ENCODE measurements at regions not wholly inside any gene's neighbourhood (a gene's known extent, or its start where the extent isn't known, plus 50 kb on each side); places are given as distances from the start of the nearest gene placed in this dataset.
"Not testable (repeated sequence)": the region's sequence is repeated elsewhere in the genome, so short reads cannot be mapped to it uniquely, and the experiment has no call there.

DNA sequence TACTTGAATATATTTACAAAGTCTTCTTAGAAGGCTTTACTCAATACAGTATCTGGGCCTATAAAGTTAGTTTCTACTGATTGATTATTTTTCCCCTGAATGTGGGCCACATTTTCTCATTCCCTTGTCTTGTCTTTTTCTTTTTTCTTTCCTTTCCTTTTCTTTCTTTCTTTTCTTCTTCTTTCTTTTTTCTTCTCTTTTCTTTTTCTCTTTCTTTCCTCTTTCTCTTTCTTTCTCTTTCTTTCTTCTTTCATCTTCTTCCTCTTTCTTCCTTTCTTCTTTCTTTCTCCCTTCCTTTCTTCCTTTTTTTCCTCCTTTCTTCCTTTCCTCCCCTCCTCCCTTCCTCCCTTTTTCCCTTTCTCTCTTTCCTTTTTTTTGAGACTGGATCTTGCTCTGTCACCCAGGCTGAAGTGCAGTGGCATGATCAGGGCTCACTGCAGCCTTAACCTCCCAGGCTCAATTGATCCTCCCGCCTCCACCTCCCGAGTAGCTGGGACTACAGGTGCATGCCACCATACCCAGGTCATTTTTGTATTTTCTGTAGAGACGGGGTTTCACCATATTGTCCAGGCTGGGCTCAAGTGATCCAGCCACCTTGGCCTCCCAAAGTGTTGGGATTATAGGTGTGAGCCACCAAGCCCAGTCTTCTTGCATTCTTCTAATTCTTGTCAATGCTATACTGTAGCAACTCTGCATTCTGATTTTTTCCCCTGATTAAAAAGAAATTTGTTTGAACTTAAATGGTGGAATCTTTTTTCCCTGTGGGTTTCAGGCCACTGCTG, 133.1 kb upstream of the FBXO11 start:
- Histone ChIP-seq H3K4me3 (ENCODE audit: low read length in 2 of 2) (no peak overlapping the region), H3K36me3 (ENCODE audit: control insufficient read depth in 2 of 2, insufficient read depth in 2 of 2, low read length in 2 of 2) (no peaks in the 10 kb centered on the region), H3K27ac (ENCODE audit: low read depth in 2 of 2, low read length in 2 of 2) (no peak overlapping the region), H3K27me3 (ENCODE audit: control insufficient read depth in 2 of 2, insufficient read depth in 2 of 2, low read length in 2 of 2) (no peaks in the 10 kb centered on the region), H3K4me1 (ENCODE audit: control insufficient read depth in 2 of 2, insufficient read depth in 2 of 2, low read length in 2 of 2) (no peaks in the 10 kb centered on the region), H3K9me3 (ENCODE audit: control insufficient read depth in 2 of 2, low read length in 2 of 2) (no peaks in the 10 kb centered on the region), H3K9ac (ENCODE audit: low read depth in 1 of 2, low read length in 2 of 2) (no peak overlapping the region)

DNA sequence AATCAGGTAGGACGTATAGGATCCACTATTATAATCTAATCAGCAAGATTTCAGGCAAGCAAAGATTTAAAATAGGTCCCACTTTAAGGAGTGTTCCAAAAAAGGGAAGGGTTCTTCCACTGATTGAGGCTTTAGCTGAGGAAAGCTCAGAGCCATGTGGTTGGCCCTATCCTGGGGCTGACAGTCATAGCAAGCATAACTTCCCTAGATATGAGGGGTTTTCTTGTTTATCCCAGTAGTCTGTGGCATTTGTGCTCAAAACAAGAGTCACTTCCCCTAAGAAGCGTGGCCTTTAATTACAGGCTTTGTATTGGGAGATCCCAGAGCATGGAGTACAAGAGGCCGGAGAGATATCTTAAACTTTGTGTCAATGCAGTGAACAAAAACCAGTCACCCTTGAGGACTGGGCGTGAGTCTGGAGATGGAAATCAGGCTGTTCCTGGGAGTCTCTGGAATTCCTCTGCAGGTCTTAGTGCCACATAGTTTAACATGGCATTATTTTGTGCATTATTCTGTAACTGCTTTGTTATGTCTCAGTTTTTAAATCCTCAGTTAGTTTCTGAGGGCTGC, 136.9 kb upstream of the FBXO11 start:
- Histone ChIP-seq H3K36me3 (ENCODE audit: control insufficient read depth in 2 of 2, insufficient read depth in 2 of 2, low read length in 2 of 2) (no peaks in the 10 kb centered on the region), H3K27ac (ENCODE audit: low read depth in 2 of 2, low read length in 2 of 2) (no peak overlapping the region), H3K4me1 (ENCODE audit: control insufficient read depth in 2 of 2, insufficient read depth in 2 of 2, low read length in 2 of 2) (no peaks in the 10 kb centered on the region), H3K9me3 (ENCODE audit: control insufficient read depth in 2 of 2, low read length in 2 of 2) (no peaks in the 10 kb centered on the region), H3K4me3 (ENCODE audit: low read length in 2 of 2) (no peak overlapping the region), H3K9ac (ENCODE audit: low read depth in 1 of 2, low read length in 2 of 2) (no peak overlapping the region), H3K27me3 (ENCODE audit: control insufficient read depth in 2 of 2, insufficient read depth in 2 of 2, low read length in 2 of 2) (no peaks in the 10 kb centered on the region)

DNA sequence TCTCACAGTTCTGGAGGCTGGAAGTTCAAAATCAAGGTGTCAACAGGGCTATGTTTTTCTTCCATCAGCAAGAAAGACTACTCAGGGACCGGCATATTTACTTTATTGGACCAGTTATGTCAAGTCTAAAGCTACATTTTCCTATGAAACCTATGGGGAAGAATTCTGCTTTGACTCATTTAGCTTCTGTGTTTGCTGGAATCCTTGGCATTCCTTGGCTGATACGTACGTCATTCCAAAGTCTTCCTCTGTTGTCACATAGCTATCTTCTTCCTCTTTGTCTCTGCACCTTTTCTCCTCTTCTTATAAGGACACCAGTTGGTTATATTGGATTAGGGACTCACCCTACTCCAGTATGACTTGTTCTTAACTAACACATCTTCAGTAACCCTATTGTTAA, 137.4 kb upstream of the FBXO11 start:
- no peak overlapping the region for H3K4me3 ChIP-seq (ENCODE audit: low read length in 2 of 2)
- H3K4me1 ChIP-seq (ENCODE audit: control insufficient read depth in 2 of 2, insufficient read depth in 2 of 2, low read length in 2 of 2), result no peaks in the 10 kb centered on the region
- no peaks in the 10 kb centered on the region for H3K27me3 ChIP-seq (ENCODE audit: control insufficient read depth in 2 of 2, insufficient read depth in 2 of 2, low read length in 2 of 2)
- no peak overlapping the region for H3K9ac ChIP-seq (ENCODE audit: low read depth in 1 of 2, low read length in 2 of 2)
- no peaks in the 10 kb centered on the region for H3K36me3 ChIP-seq (ENCODE audit: control insufficient read depth in 2 of 2, insufficient read depth in 2 of 2, low read length in 2 of 2)
- no peak overlapping the region for H3K27ac ChIP-seq (ENCODE audit: low read depth in 2 of 2, low read length in 2 of 2)
- H3K9me3 ChIP-seq (ENCODE audit: control insufficient read depth in 2 of 2, low read length in 2 of 2), result no peaks in the 10 kb centered on the region

DNA sequence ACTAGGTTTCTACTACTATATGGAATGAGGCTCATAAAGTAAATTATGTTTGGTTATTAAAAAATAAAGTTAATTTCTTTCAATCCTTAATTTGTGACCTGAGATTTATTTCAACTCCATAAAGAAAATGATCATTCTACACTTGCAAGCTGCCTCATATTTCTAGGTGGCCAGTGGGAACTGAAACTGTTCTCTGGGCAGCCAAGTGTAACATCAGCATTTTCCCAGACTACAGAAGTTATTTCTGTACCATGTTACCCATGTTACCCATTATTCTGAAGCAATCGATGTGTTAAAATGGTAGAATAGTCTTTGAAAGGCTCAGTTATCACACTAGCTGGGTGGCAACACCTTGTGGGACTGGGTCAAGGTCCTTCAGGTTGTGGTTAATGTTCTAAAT, 139.3 kb upstream of the FBXO11 start:
- Histone ChIP-seq H3K4me3 (ENCODE audit: low read length in 2 of 2) (no peak overlapping the region), H3K27ac (ENCODE audit: low read depth in 2 of 2, low read length in 2 of 2) (no peak overlapping the region), H3K27me3 (ENCODE audit: control insufficient read depth in 2 of 2, insufficient read depth in 2 of 2, low read length in 2 of 2) (no peaks in the 10 kb centered on the region), H3K4me1 (ENCODE audit: control insufficient read depth in 2 of 2, insufficient read depth in 2 of 2, low read length in 2 of 2) (no peaks in the 10 kb centered on the region), H3K9me3 (ENCODE audit: control insufficient read depth in 2 of 2, low read length in 2 of 2) (no peaks in the 10 kb centered on the region), H3K9ac (ENCODE audit: low read depth in 1 of 2, low read length in 2 of 2) (no peak overlapping the region), H3K36me3 (ENCODE audit: control insufficient read depth in 2 of 2, insufficient read depth in 2 of 2, low read length in 2 of 2) (no peaks in the 10 kb centered on the region)

DNA sequence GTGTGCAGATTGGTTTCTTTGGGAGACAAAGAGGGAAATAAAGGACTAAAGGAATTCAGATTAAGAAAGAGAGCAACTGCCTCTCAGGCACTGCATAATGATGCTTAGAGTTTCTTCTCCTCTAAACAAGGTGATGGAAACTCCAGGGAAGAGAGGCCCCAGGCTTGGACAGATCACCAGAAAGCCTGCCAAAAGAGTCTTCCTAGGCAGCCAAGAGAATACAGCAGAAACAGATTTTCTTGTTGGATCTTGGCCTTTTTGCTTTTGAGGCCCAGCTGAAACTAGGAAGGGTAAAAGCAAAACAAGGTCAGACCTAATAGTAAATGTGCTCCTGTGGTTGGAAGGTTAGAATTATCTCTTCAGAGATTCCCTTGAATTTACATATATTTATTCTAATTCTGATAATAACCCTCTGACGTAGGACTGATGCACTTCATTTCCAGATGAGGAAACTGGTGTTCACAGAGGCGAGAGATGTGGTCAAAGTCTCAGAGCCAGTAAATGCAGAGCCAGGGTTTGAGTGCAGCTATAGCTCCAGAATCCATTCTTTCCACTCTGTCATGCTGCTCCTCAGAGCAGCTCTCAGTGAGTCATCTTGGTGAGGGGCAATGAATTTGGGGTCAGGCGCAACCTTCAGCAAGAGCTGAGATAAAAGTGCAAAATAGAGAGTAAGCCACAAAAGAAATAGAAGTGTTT, 142.3 kb upstream of the FBXO11 start:
- no peaks in the 10 kb centered on the region for H3K9me3 ChIP-seq (ENCODE audit: control insufficient read depth in 2 of 2, low read length in 2 of 2)
- H3K4me3 ChIP-seq (ENCODE audit: low read length in 2 of 2), result no peak overlapping the region
- no peaks in the 10 kb centered on the region for H3K36me3 ChIP-seq (ENCODE audit: control insufficient read depth in 2 of 2, insufficient read depth in 2 of 2, low read length in 2 of 2)
- H3K4me1 ChIP-seq (ENCODE audit: control insufficient read depth in 2 of 2, insufficient read depth in 2 of 2, low read length in 2 of 2), result no peaks in the 10 kb centered on the region
- no peak overlapping the region for H3K27ac ChIP-seq (ENCODE audit: low read depth in 2 of 2, low read length in 2 of 2)
- H3K27me3 ChIP-seq (ENCODE audit: control insufficient read depth in 2 of 2, insufficient read depth in 2 of 2, low read length in 2 of 2), result no peaks in the 10 kb centered on the region
- H3K9ac ChIP-seq (ENCODE audit: low read depth in 1 of 2, low read length in 2 of 2), result no peak overlapping the region

DNA sequence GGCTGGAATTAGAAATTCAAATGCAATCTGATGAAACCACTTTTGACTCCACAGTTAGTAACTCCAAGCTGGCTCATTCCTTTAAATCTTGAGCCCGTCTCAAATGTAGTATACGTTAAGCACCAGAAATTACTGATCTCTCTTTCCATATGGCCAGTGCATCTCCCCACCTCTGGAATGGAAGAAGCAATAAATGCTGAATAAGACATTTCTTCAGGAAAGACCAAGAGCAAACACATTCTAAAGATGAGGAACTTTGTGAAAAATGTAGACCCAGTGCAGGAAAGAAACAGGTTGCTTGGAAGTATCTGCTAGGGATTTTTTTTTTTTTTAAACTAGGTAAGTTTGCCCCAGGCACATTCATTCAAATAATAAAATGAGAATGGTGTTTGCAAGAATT, 143.1 kb upstream of the FBXO11 start:
- Histone ChIP-seq H3K9me3 (ENCODE audit: control insufficient read depth in 2 of 2, low read length in 2 of 2) (no peaks in the 10 kb centered on the region), H3K9ac (ENCODE audit: low read depth in 1 of 2, low read length in 2 of 2) (no peak overlapping the region), H3K27me3 (ENCODE audit: control insufficient read depth in 2 of 2, insufficient read depth in 2 of 2, low read length in 2 of 2) (no peaks in the 10 kb centered on the region), H3K36me3 (ENCODE audit: control insufficient read depth in 2 of 2, insufficient read depth in 2 of 2, low read length in 2 of 2) (no peaks in the 10 kb centered on the region), H3K27ac (ENCODE audit: low read depth in 2 of 2, low read length in 2 of 2) (no peak overlapping the region), H3K4me3 (ENCODE audit: low read length in 2 of 2) (no peak overlapping the region), H3K4me1 (ENCODE audit: control insufficient read depth in 2 of 2, insufficient read depth in 2 of 2, low read length in 2 of 2) (no peaks in the 10 kb centered on the region)

DNA sequence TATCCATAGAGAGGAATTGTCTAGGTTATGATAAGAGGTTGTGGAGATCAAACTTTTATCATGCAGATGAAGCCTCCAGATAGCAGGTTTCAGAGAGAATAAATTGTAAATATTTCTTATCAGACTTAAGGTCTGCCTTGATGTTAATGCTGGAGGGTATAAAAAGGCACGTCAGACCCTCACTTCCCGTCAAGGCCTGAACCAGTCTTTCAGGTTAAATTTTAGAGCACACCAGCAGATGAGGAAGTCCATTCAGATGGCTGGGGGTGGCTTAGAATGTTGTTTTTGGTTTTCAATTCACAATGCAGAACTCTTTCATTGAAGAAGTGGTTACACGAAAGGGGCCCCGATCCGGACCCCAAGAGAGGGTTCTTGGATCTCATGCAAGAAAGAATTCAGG, 144.4 kb upstream of the FBXO11 start:
- no peaks in the 10 kb centered on the region for H3K4me1 ChIP-seq (ENCODE audit: control insufficient read depth in 2 of 2, insufficient read depth in 2 of 2, low read length in 2 of 2)
- H3K27me3 ChIP-seq (ENCODE audit: control insufficient read depth in 2 of 2, insufficient read depth in 2 of 2, low read length in 2 of 2), result no peaks in the 10 kb centered on the region
- H3K27ac ChIP-seq (ENCODE audit: low read depth in 2 of 2, low read length in 2 of 2), result no peak overlapping the region
- no peak overlapping the region for H3K4me3 ChIP-seq (ENCODE audit: low read length in 2 of 2)
- H3K9me3 ChIP-seq (ENCODE audit: control insufficient read depth in 2 of 2, low read length in 2 of 2), result no peaks in the 10 kb centered on the region
- no peaks in the 10 kb centered on the region for H3K36me3 ChIP-seq (ENCODE audit: control insufficient read depth in 2 of 2, insufficient read depth in 2 of 2, low read length in 2 of 2)
- H3K9ac ChIP-seq (ENCODE audit: low read depth in 1 of 2, low read length in 2 of 2), result no peak overlapping the region

DNA sequence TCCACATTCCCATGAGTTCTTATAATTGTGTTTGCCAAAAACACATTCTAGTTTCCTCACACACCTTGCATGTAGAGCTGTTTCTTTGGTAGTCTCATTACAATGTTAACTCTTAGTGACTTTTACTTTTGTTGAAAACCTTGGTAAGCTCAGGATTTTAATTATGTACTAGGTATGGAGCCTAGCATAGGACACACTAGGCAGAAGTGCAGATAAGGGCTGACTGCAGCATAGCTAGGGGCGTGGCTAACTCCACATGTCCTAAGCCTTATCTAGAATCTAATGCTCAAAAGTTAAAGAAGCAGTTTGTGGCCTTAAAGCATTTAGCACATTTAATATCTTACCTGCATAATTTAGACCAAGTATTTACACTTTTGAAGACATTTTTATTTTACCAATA, 153.7 kb upstream of the FBXO11 start:
- no peak overlapping the region for H3K27ac ChIP-seq (ENCODE audit: low read depth in 2 of 2, low read length in 2 of 2)
- H3K9me3 ChIP-seq (ENCODE audit: control insufficient read depth in 2 of 2, low read length in 2 of 2), result no peaks in the 10 kb centered on the region
- H3K4me1 ChIP-seq (ENCODE audit: control insufficient read depth in 2 of 2, insufficient read depth in 2 of 2, low read length in 2 of 2), result no peaks in the 10 kb centered on the region
- no peak overlapping the region for H3K9ac ChIP-seq (ENCODE audit: low read depth in 1 of 2, low read length in 2 of 2)
- no peaks in the 10 kb centered on the region for H3K36me3 ChIP-seq (ENCODE audit: control insufficient read depth in 2 of 2, insufficient read depth in 2 of 2, low read length in 2 of 2)
- H3K4me3 ChIP-seq (ENCODE audit: low read length in 2 of 2), result no peak overlapping the region
- no peaks in the 10 kb centered on the region for H3K27me3 ChIP-seq (ENCODE audit: control insufficient read depth in 2 of 2, insufficient read depth in 2 of 2, low read length in 2 of 2)

DNA sequence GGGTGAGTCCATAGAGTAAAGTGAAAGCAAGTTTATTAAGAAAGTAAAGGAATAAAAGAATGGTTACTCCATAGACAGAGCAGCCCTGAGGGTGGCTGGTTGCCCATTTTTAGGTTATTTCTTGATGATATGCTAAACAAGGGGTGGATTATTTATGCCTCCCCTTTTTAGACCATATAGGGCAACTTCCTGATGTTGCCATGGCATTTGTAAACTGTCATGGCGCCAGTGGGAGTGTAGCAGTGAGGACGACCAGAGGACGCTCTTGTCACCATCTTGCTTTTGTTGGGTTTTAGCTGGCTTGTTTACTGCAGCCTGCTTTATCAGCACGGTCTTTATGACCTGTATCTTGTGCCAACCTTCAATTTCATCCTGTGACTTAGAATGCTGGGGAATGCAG, 155.4 kb upstream of the FBXO11 start:
- H3K36me3 ChIP-seq (ENCODE audit: control insufficient read depth in 2 of 2, insufficient read depth in 2 of 2, low read length in 2 of 2); H3K27me3 ChIP-seq (ENCODE audit: control insufficient read depth in 2 of 2, insufficient read depth in 2 of 2, low read length in 2 of 2); H3K9me3 ChIP-seq (ENCODE audit: control insufficient read depth in 2 of 2, low read length in 2 of 2); H3K4me3 ChIP-seq (ENCODE audit: low read length in 2 of 2); H3K4me1 ChIP-seq (ENCODE audit: control insufficient read depth in 2 of 2, insufficient read depth in 2 of 2, low read length in 2 of 2); H3K9ac ChIP-seq (ENCODE audit: low read depth in 1 of 2, low read length in 2 of 2); H3K27ac ChIP-seq (ENCODE audit: low read depth in 2 of 2, low read length in 2 of 2): not testable (repeated sequence)

DNA sequence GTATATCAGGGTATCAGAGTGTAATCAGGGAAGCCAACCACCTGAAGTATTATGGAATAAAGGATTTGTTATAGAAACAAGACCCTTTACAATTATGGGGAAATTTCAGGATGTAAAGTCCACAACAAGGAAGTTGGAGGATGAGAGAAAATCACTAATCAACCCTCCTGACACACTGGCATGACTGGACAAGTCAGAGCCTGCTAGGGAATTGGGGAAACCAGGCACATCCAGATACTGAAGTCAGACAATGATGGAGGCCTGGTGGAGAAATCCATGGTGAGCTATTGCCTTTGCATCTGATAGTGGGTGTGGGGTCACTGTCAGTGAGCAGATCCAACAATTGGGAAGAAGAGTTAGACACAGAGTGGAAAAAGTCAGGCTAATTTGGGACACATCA, 158.8 kb upstream of the FBXO11 start:
- no peak overlapping the region for H3K27ac ChIP-seq (ENCODE audit: low read depth in 2 of 2, low read length in 2 of 2)
- no peaks in the 10 kb centered on the region for H3K36me3 ChIP-seq (ENCODE audit: control insufficient read depth in 2 of 2, insufficient read depth in 2 of 2, low read length in 2 of 2)
- no peaks in the 10 kb centered on the region for H3K4me1 ChIP-seq (ENCODE audit: control insufficient read depth in 2 of 2, insufficient read depth in 2 of 2, low read length in 2 of 2)
- H3K4me3 ChIP-seq (ENCODE audit: low read length in 2 of 2), result no peak overlapping the region
- H3K9ac ChIP-seq (ENCODE audit: low read depth in 1 of 2, low read length in 2 of 2), result no peak overlapping the region
- no peaks in the 10 kb centered on the region for H3K27me3 ChIP-seq (ENCODE audit: control insufficient read depth in 2 of 2, insufficient read depth in 2 of 2, low read length in 2 of 2)
- H3K9me3 ChIP-seq (ENCODE audit: control insufficient read depth in 2 of 2, low read length in 2 of 2), result no peaks in the 10 kb centered on the region
